Neuronal stem cell (in vitro differentiated cells): ENCODE measurements at regions not wholly inside any gene's neighbourhood (a gene's known extent, or its start where the extent isn't known, plus 50 kb on each side); places are given as distances from the start of the nearest gene placed in this dataset.
A peak's percentile ranks its signal among the peaks of the same experiment; 100 is the strongest.

Source experiments
- DNase-seq: peaks from one replicate; pipeline ENCODE4 v3.0.0-alpha.2; 2013; ENCODE audit warnings: low spot score
- H2AFZ ChIP-seq: one replicate; pipeline ENCODE4 v1.6.1; 2013; ENCODE audit warnings: mild to moderate bottlenecking, low read length, inconsistent platforms
- H2AK5ac ChIP-seq: 2 replicates; pipeline ENCODE4 v1.6.1; 2013; ENCODE audit warnings: low read depth, mild to moderate bottlenecking, inconsistent platforms, low read length, moderate library complexity, mixed read lengths
- H2BK120ac ChIP-seq: 2 replicates; pipeline ENCODE4 v1.6.1; 2013; ENCODE audit warnings: low read depth, mild to moderate bottlenecking, inconsistent platforms, low read length, moderate library complexity, mixed read lengths
- H2BK12ac ChIP-seq: one replicate; pipeline ENCODE4 v1.6.1; 2013; ENCODE audit warnings: low read length, inconsistent platforms
- H2BK15ac ChIP-seq: 2 replicates; pipeline ENCODE4 v1.6.1; 2013; ENCODE audit warnings: mild to moderate bottlenecking, low read length, inconsistent platforms, mixed read lengths
- H2BK5ac ChIP-seq: one replicate; pipeline ENCODE4 v1.6.1; 2013; ENCODE audit warnings: inconsistent platforms, mild to moderate bottlenecking, low read length, moderate library complexity
- H3K14ac ChIP-seq: one replicate; pipeline ENCODE4 v1.6.1; 2013; ENCODE audit warnings: low read length, inconsistent platforms
- H3K18ac ChIP-seq: 2 replicates; pipeline ENCODE4 v1.6.1; 2013; ENCODE audit warnings: low read length, inconsistent platforms
- H3K23ac ChIP-seq: 2 replicates; pipeline ENCODE4 v1.6.1; 2013; ENCODE audit warnings: low read depth, mild to moderate bottlenecking, mixed read lengths, low read length, inconsistent platforms; ENCODE audit not compliant: poor library complexity
- H3K27ac ChIP-seq: replicated peaks from 3 replicates; pipeline ENCODE4 v1.5.1; 2013; ENCODE audit warnings: low read length, inconsistent platforms
- H3K27me3 ChIP-seq, 3 experiments: 2 replicates each; pipeline ENCODE4 v1.6.1; 2013; ENCODE audit warnings: low read length in 3 of 3, mild to moderate bottlenecking in 2 of 3, inconsistent platforms in 1 of 3, low read depth in 1 of 3, mixed read lengths in 1 of 3, moderate library complexity in 1 of 3; ENCODE audit not compliant: control insufficient read depth in 3 of 3, insufficient read depth in 3 of 3
- H3K36me3 ChIP-seq, 2 donors: replicated peaks in 1 of 2; 2 replicates each; pipeline ENCODE4 v1.6.1; 2013; ENCODE audit warnings: low read length in 2 of 2; ENCODE audit not compliant: control insufficient read depth in 2 of 2, insufficient read depth in 2 of 2
- H3K4ac ChIP-seq: 2 replicates; pipeline ENCODE4 v1.6.1; 2013; ENCODE audit warnings: inconsistent platforms, mild to moderate bottlenecking, low read length, moderate library complexity
- H3K4me1 ChIP-seq, 2 donors: 1 replicate in 1 of 2; 2 replicates in 1 of 2; pipeline ENCODE4 v1.6.1; 2013; ENCODE audit warnings: low read length in 2 of 2, low read depth in 1 of 2; ENCODE audit not compliant: control insufficient read depth in 2 of 2, insufficient read depth in 1 of 2
- H3K4me2 ChIP-seq: one replicate; pipeline ENCODE4 v1.6.1; 2013; ENCODE audit warnings: mild to moderate bottlenecking, low read length, inconsistent platforms; ENCODE audit not compliant: insufficient read depth, poor library complexity, severe bottlenecking
- H3K4me3 ChIP-seq, 2 donors: 2 replicates each; pipeline ENCODE4 v1.5.1; 2013; ENCODE audit warnings: low read length in 2 of 2, mild to moderate bottlenecking in 2 of 2, inconsistent platforms in 1 of 2, moderate library complexity in 1 of 2
- H3K79me1 ChIP-seq: one replicate; pipeline ENCODE4 v1.6.1; 2013; ENCODE audit warnings: low read depth, mild to moderate bottlenecking, inconsistent platforms, low read length, moderate library complexity
- H3K9ac ChIP-seq: one replicate; pipeline ENCODE4 v1.6.1; 2013; ENCODE audit warnings: mild to moderate bottlenecking, low read depth, low read length, inconsistent platforms; ENCODE audit not compliant: poor library complexity
- H3K9me3 ChIP-seq, 2 donors: replicated peaks in 1 of 2; 2 replicates each; pipeline versions ENCODE3 to v1.6.1; 2013; ENCODE audit warnings: low read length in 2 of 2, mild to moderate bottlenecking in 2 of 2, inconsistent platforms in 1 of 2, low read depth in 1 of 2, mixed read lengths in 1 of 2, moderate library complexity in 1 of 2; ENCODE audit not compliant: control insufficient read depth in 2 of 2, insufficient read depth in 1 of 2
- H4K8ac ChIP-seq: one replicate; pipeline ENCODE4 v1.6.1; 2013; ENCODE audit warnings: low read depth, mild to moderate bottlenecking, inconsistent platforms, low read length, moderate library complexity
- H4K91ac ChIP-seq: one replicate; pipeline ENCODE4 v1.6.1; 2013; ENCODE audit warnings: low read length, low read depth, mild to moderate bottlenecking, inconsistent platforms; ENCODE audit not compliant: poor library complexity
- WGBS, 2 donors: extraction: QIAGEN DNeasy Blood & Tissue Kit; methylation state at CpG; one replicate each; pipeline ENCODE4 v1.1.7; 2013; ENCODE audit warnings: missing lambda C conversion rate in 2 of 2, mixed read lengths in 1 of 2; ENCODE audit not compliant: insufficient read length in 2 of 2, insufficient replicate concordance in 1 of 2; ENCODE audit errors: extremely low coverage in 2 of 2; 5-methylcytosine and 5-hydroxymethylcytosine counted together

DNA sequence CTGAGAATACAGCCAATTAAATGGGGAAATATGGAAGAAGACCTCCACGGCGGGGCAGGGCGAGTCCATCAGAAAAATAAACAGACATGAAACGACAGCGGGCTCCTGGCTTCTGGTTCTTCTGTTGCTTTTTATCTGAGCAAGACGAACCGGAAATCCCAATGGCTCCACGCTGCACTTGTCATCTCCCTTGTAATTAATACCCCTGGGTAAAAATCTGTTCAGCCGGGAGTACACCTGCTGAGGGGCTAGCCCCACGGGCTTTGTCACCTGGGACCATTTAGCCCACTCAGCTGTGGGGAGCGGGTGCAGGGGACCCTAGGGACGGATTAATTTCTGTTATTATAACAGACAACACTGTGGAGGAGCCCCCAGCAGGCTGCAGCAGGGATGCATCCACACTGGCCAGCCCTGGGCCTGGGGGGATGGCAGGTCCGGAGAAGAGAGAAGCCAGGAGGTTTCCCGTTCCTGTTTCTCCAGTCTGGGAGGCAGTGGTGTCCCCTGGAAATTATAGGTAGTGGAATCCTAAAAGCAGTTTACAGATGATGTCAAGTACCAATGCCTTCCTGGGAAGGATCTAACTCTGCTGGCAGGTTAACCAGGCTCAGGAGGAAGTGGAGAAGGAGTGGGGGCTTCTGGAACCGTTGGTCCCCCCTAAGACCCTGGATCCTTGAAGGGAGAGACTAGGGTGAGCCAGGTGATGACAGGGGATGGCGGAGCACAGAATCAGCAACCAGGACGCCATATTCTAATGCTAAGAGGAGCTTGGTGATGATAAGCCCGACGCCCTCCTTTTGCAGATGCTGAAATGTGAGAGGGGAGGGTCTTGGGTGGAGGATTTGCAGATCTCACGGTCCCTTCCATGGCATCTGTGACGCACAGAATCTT, 566.1 kb downstream of the PTPRU start:
- H3K27ac ChIP-seq = no peak overlapping the region
- no peak for DNase-seq

DNA sequence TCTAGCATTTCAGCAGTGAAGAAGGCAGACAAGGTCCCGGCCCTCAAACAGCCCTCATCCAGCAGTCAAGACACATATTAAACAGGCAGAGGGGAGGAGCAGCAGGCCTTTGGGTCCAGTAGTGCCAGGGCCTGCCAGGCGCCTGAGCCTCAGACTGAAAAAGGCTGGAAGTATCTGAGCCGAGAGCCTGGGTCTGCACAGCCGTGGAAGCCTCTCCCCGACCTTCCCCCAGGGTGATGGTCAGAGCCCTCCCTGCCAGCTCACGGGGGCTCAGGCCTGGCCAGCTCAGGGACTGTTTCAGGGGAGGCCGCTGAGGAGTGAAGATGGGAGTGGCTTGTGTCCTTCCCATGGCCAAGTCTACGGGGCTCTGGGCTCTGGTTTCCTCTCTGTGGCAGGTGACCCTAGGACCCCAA, 565.2 kb downstream of the PTPRU start:
- Histone ChIP-seq H4K8ac (no peak overlapping the region), H3K27me3 (peaks cover 0 to 4% (median 0%) of the 10 kb centered on the region in 3 experiments), H3K23ac (no peak overlapping the region), H3K27ac (no peak overlapping the region), H3K14ac (peak overlapping the region; percentile 50), H3K4me1 (peaks cover 0 to 1% of the 10 kb centered on the region in 2 donors), H2BK120ac (no peak overlapping the region), H3K9ac (no peak overlapping the region), H3K9me3 (no peaks in the 10 kb centered on the region), H3K36me3 (no peaks in the 10 kb centered on the region), H2BK15ac (peak overlapping the region; percentile 56), H2BK12ac (no peak overlapping the region), H4K91ac (no peak overlapping the region), H3K4me3 (no peak overlapping the region), H3K79me1 (no peaks in the 10 kb centered on the region), H2BK5ac (peak overlapping the region; percentile 77), H2AK5ac (no peak overlapping the region), H3K4me2 (no peak overlapping the region), H3K4ac (no peak overlapping the region), H2AFZ (no peak overlapping the region), H3K18ac (peak overlapping the region; percentile 44)
- no peak for DNase-seq
- no CpG with 5 or more reads among the region's 8 CpGs for WGBS, 2 donors

More for the DNA sequence above, 566.1 kb downstream of the PTPRU start:
- Histone ChIP-seq H2BK120ac (no peak overlapping the region), H4K8ac (no peak overlapping the region), H2AFZ (no peak overlapping the region), H3K4me1 (peaks cover 0 to 3% of the 10 kb centered on the region in 2 donors), H3K14ac (no peak overlapping the region), H4K91ac (no peak overlapping the region), H3K4me2 (no peak overlapping the region), H2BK15ac (no peak overlapping the region), H3K79me1 (no peaks in the 10 kb centered on the region), H2BK12ac (no peak overlapping the region), H3K23ac (no peak overlapping the region), H3K18ac (no peak overlapping the region), H3K27me3 (peaks cover 0 to 4% (median 0%) of the 10 kb centered on the region in 3 experiments), H2BK5ac (no peak overlapping the region), H3K9me3 (no peaks in the 10 kb centered on the region), H2AK5ac (no peak overlapping the region), H3K4me3 (no peak overlapping the region), H3K36me3 (no peaks in the 10 kb centered on the region), H3K4ac (no peak overlapping the region), H3K9ac (no peak overlapping the region)
- no CpG with 5 or more reads among the region's 21 CpGs for WGBS, 2 donors

DNA sequence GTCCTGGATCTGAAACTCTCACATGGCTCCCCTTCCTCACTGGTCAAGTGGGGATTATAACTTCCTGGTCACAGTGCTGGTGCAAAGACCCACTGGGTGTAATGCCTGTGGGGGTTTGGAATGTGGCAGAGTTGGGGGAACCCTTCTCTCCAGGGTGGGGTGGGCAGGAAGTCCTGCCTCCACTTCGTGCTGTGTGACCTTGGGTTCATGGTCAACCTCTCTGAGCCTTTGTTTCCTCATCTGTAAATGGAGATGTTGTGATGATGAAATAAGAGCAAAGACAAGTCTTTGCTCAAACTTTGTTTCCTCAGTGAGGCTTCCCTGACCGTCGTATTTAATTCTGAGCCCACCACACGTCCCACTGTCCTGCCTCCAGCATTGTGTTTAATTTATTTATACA, 564.7 kb downstream of the PTPRU start:
- no CpG with 5 or more reads among the region's 4 CpGs for WGBS, 2 donors
- no peak overlapping the region for H2BK15ac ChIP-seq

DNA sequence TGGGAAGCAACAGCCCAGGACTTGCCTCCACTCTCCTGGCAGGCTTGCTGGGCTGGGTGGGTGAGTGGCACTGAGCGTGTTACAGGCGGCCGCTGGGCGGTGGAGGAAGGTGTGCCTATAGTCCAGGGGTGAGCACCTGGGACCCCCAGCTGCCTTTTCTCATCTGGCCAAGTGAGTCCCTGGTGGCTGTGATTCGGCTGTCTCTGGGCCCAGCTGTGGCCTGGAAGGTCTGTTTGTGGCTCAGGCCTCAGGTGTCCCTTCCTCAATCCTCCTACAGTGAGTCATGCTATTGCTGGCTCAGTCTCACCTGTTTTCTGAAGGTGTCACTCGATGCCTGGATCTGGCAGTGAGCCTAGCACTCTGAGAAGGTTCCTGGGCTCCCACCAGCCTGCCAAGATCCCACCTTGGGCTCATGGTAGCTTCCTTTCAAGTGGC, 564.2 kb downstream of the PTPRU start:
- H2BK12ac ChIP-seq = no peak overlapping the region
- H3K4me1 ChIP-seq = no peaks in the 10 kb centered on the region
- no peak overlapping the region for H3K27ac ChIP-seq
- H3K79me1 ChIP-seq = no peaks in the 10 kb centered on the region
- H2BK120ac ChIP-seq = no peak overlapping the region
- H4K8ac ChIP-seq = no peak overlapping the region
- H3K27me3 ChIP-seq = peaks cover 0 to 4% (median 0%) of the 10 kb centered on the region in 3 experiments
- H2AK5ac ChIP-seq = no peak overlapping the region
- no CpG with 5 or more reads among the region's 6 CpGs for WGBS, 2 donors
- no peak overlapping the region for H3K4me2 ChIP-seq
- H3K18ac ChIP-seq = no peak overlapping the region
- no peak for DNase-seq
- H2AFZ ChIP-seq = no peak overlapping the region
- H3K9ac ChIP-seq = no peak overlapping the region
- no peak overlapping the region for H3K14ac ChIP-seq
- no peak overlapping the region for H3K4me3 ChIP-seq
- H2BK5ac ChIP-seq = no peak overlapping the region
- H2BK15ac ChIP-seq = peak overlapping the region; percentile 87
- H3K36me3 ChIP-seq = no peaks in the 10 kb centered on the region
- H3K4ac ChIP-seq = no peak overlapping the region
- H4K91ac ChIP-seq = no peak overlapping the region
- no peak overlapping the region for H3K23ac ChIP-seq
- H3K9me3 ChIP-seq = no peaks in the 10 kb centered on the region

More for the DNA sequence above, 564.7 kb downstream of the PTPRU start:
- H3K9ac ChIP-seq = no peak overlapping the region
- DNase-seq = no peak
- H2BK5ac ChIP-seq = no peak overlapping the region
- H3K27ac ChIP-seq = no peak overlapping the region
- no peak overlapping the region for H3K4me3 ChIP-seq
- H3K4me2 ChIP-seq = no peak overlapping the region
- H2AFZ ChIP-seq = no peak overlapping the region
- H3K36me3 ChIP-seq = no peaks in the 10 kb centered on the region
- H3K79me1 ChIP-seq = no peaks in the 10 kb centered on the region
- H3K14ac ChIP-seq = no peak overlapping the region
- no peak overlapping the region for H2BK12ac ChIP-seq
- no peak overlapping the region for H3K23ac ChIP-seq
- H3K4ac ChIP-seq = no peak overlapping the region
- H3K18ac ChIP-seq = no peak overlapping the region
- peaks cover 0 to 4% (median 0%) of the 10 kb centered on the region in 3 experiments for H3K27me3 ChIP-seq
- H4K91ac ChIP-seq = no peak overlapping the region
- H2AK5ac ChIP-seq = no peak overlapping the region
- H4K8ac ChIP-seq = no peak overlapping the region
- no peak overlapping the region for H2BK120ac ChIP-seq
- no peaks in the 10 kb centered on the region for H3K4me1 ChIP-seq
- H3K9me3 ChIP-seq = no peaks in the 10 kb centered on the region
